GF-D8 (cell line): ENCODE measurements at regions not wholly inside any gene's neighbourhood (a gene's known extent, or its start where the extent isn't known, plus 50 kb on each side); places are given as distances from the start of the nearest gene placed in this dataset.
A peak's percentile ranks its signal among the peaks of the same experiment; 100 is the strongest.
"Not testable (repeated sequence)": the region's sequence is repeated elsewhere in the genome, so short reads cannot be mapped to it uniquely, and the experiment has no call there.

Experiments
- DNase-seq: peaks from one replicate; lab custom pipeline; 2025; lab: John Stamatoyannopoulos, UW

GRCh38 chr1:67482733-67483482 is 52.7 kb upstream of the SERBP1 start:
- no peak for DNase-seq

- DNase-seq, result no peak
These were observed 54.3 kb upstream of the SERBP1 start for GRCh38 chr1:67484492-67484891.

- DNase-seq, result no peak
These were observed 55.0 kb upstream of the SERBP1 start for GRCh38 chr1:67485046-67485811.

- DNase-seq, result no peak
These were observed 59.4 kb upstream of the SERBP1 start for GRCh38 chr1:67489643-67490042.

DNA sequence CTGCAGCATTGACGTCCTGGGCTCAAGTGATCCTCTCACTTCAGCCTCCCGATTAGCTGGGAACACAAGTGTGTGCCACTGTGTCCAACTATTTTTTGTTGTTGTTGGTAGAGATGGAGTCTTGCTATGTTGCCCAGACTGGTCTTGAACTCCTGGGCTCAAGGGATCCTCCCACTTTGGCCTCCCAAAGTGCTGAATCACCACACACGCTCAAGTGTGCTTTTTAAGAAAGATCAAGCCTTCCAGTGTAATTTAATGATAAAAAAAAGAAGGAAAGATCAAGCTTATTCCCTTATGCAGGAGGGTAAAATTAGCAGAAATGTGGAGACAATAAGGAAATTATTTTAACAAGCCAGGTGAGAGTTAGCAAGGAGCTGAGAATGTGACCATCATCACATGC is 61.1 kb upstream of the SERBP1 start:
- DNase-seq, result no peak

DNA sequence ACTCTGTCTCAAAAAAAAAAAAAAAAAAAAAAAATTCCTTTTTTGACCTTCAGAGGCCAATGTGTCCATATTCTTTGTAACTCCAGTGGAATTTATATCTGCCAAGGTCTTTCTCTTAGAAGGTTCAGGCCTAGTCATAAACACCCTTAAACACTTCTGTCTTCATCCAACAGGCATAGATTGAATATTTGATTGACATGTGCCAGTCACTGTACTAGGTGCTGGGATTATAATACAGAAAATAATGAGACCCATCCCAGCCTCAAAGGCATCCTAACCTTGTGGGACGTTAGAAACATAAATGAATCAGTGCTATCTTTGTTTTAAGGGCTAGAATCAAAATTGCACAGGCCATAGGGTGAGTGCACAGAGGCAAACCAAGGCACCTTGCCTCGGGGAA is 62.9 kb upstream of the SERBP1 start:
- no peak for DNase-seq

DNA sequence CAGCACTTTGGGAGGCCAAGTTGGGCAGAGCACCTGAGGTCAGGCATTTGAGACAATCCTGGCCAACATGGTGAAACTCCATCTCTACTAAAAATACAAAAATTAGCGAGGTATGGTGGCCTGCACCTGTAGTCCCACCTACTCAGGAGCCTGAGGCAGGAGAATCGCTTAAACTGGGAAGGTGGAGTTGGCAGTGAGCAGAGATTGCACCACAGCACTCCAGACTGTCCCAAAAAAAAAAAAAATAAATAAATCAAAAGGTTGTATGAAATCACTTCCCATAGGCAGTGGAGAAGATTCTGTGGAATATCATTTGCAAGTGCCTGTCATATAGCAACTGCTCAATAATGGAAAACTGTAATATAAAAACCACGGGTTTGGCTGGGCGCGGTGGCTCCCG is 65.1 kb upstream of the SERBP1 start:
- DNase-seq, result no peak

- DNase-seq, result no peak
These were observed 66.1 kb upstream of the SERBP1 start for GRCh38 chr1:67496329-67496728.

DNA sequence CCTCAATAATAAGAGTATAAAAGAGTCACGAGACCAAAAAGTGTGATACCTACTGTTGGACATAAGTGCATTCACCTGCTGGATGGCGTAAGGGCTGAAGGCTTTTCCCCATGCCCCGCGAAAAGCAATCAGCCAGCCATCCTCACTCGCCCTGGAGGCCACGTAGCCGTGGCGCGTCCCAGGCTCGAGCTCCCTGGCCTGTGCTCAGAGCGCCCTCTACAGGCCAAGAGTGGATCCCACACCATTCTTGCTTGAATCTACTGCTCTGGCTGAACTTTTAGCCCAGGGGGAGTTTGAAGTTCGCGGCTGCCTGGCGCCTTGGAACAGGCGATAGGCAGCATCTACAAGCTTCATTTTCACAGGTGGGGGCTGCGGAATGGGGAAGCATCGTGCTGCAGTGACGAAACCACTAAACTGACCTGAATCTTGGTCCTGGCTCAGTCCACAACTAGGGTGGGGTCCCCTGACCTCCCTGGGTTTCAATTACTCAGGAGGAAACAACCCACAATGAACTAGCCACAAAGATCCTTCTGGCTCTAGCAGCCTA is 70.3 kb upstream of the SERBP1 start:
- DNase-seq, result peak; percentile 25

- DNase-seq, result no peak
These were observed 73.8 kb upstream of the SERBP1 start for GRCh38 chr1:67503974-67504373.

DNA sequence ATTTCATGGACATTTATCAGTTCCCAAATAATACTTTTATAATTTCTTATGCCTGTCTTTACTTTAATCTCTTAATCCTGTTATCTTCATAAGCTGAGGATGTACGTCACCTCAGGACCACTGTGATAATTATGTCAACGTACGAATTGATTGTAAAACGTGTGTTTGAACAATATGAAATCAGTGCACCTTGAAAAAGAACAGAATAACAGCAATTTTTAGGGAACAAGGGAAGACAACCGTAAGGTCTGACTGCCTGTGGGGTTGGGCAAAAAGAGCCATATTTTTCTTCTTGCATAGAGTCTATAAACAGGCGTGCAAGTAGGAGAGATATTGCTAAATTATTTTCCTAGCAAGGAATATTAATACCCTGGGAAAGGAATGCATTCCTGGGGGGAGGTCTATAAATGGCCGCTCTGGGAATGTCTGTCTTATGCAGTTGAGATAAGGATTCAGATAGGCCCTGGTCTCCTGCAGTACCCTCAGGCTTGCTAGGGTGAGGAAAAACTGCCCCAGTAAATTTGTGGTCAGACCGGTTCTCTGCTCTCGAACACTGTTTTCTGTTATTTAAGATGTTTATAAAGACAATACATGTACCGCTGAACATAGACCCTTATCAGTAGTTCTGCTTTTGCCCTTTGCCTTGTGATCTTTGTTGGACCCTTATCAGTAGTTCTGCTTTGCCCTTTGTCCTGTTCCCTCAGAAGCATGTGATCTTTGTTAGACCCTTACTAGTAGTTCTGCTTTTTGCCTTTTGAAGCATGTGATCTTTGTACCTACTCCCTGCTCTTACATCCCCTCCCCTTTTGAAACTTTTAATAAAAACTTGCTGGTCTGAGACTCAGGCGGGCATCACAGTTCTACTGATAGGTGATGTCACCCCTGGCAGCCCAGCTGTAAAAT is 83.4 kb upstream of the SERBP1 start:
- DNase-seq, result not testable (repeated sequence)

DNA sequence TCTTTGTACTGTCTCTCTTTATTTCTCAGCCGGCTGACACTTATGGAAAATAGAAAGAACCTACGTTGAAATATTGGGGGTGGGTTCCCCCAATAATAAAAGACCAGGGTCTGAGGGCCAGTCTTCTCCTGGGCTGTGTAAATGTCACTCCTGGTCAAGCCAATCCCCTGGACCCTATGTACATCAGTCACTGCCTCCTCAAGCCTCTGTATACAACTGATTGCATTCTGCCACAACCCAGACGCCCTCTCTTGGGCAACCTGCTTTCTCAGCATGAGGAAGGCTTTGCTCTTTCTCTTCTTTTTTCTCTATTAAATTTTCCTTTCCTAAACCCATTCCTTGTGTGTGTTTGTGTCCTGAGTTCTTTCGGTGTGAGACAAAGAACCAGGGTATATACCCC is 84.1 kb upstream of the SERBP1 start:
- no peak for DNase-seq

GRCh38 chr1:67514786-67515185 is 84.6 kb upstream of the SERBP1 start:
- DNase-seq, result no peak

GRCh38 chr1:67515324-67516080 is 85.3 kb upstream of the SERBP1 start:
- DNase-seq, result no peak

GRCh38 chr1:67517046-67517445 is 86.8 kb upstream of the SERBP1 start:
- no peak for DNase-seq

- no peak for DNase-seq
These were observed 91.8 kb upstream of the SERBP1 start for GRCh38 chr1:67522001-67522441.

DNA sequence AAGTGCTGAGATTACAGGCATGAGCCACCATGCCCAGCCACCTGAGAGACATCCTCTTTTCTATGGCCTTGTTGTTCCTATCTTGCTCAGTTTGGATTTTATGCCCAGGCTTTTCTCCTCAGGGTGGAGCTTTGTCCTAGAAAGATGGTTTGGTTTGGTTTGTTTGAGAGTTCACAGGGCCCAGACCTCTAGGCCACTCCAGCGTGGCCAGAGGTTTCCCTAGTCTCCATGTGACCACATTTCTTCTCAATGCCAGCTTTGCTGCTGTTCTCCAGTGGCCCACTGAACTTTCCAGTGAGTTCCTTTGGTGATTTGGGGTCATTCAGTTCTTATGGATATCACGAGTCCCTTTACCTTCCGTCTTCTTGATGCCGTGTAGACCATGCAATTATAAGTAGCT is 92.6 kb upstream of the SERBP1 start:
- no peak for DNase-seq

- no peak for DNase-seq
These were observed 94.2 kb upstream of the SERBP1 start for GRCh38 chr1:67524143-67525052.

- no peak for DNase-seq
These were observed 95.0 kb upstream of the SERBP1 start for GRCh38 chr1:67525053-67525760.

DNA sequence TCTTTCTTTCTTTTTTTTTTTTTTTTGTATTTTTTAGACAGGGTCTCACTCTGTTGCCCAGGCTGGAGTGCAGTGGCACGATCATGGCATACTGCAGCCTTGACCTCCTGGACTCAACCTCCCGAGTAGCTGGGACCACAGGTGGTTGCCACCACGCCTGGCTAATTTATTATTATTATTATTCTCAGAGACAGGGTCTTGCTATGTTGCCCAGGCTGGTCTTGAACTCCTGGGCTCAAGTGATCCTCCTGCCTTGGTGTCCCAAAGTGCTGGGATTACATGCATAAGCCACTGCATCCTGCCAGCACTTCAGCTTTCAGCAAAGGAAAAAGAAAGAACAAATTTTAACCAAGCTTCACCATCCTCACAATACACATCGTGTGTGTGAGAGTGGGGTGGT is 97.9 kb upstream of the SERBP1 start:
- DNase-seq, result no peak
